GM23338 (cell line): ENCODE measurements at regions not wholly inside any gene's neighbourhood (a gene's known extent, or its start where the extent isn't known, plus 50 kb on each side); places are given as distances from the start of the nearest gene placed in this dataset.

ENCODE experiments used
- CREB1 ChIP-seq: fragments of 250-450 bp; sonication (Bioruptor Pico); IDR thresholded peaks from 2 replicates; pipeline ENCODE4 v1.5.0; 2020; ENCODE audit warnings: low read depth, mild to moderate bottlenecking, moderate library complexity
- CTCF ChIP-seq, 2 experiments: fragments of 200-600 bp in 1 of 2; sonication (generic) in 1 of 2; conservative IDR thresholded peaks; 2 replicates each; pipeline versions ENCODE4 v1.5.1 to v1.6.1; 2016 to 2017; ENCODE audit warnings: antibody characterized with exemption in 2 of 2, low read depth in 2 of 2, mild to moderate bottlenecking in 2 of 2, moderate library complexity in 1 of 2
- EZH2 ChIP-seq: fragments of 200-600 bp; sonication (generic); IDR thresholded peaks from one replicate; pipeline ENCODE4 v1.8.0; 2017; ENCODE audit warnings: antibody characterized with exemption, mild to moderate bottlenecking, low read depth; ENCODE audit not compliant: unreplicated experiment
- POLR2AphosphoS5 ChIP-seq: IDR thresholded peaks from 2 replicates; pipeline ENCODE4 v1.6.1; 2016; ENCODE audit warnings: antibody characterized with exemption, low read depth

GRCh38 chr14:29419736-29420135 lies 507.9 kb downstream of the PRKD1 start:
- TF ChIP-seq CTCF (conservative IDR thresholded peaks at IDR 0.05; ENCODE audit: low read depth in 2 of 2) (no peak), POLR2AphosphoS5 (no peak), EZH2 (no peak), CREB1 (CRISPR knock-in tag) (no peak)
